ENCODE measurements at regions not wholly inside any gene's neighbourhood (a gene's known extent, or its start where the extent isn't known, plus 50 kb on each side); places are given as distances from the start of the nearest gene placed in this dataset.

- TF ChIP-seq CTCF (IDR thresholded peaks at IDR 0.05) (no peak), POLR2AphosphoS5 (IDR thresholded peaks at IDR 0.05) (no peak), POLR2A (IDR thresholded peaks at IDR 0.05) (no peak), EP300 (IDR thresholded peaks at IDR 0.05) (no peak)
Measured at GRCh38 chrX:26925088-26925487, 538.1 kb downstream of the PPP4R3C start.
